ENCODE measurements at regions not wholly inside any gene's neighbourhood (a gene's known extent, or its start where the extent isn't known, plus 50 kb on each side); places are given as distances from the start of the nearest gene placed in this dataset.

- intact Hi-C loops (cut with micrococcal nuclease) = no loop called here
These were observed 1044.1 kb downstream of the EFNB2 start for GRCh38 chr13:105491345-105491744.

- intact Hi-C loops (cut with micrococcal nuclease) = no loop called here
These were observed 1050.4 kb downstream of the EFNB2 start for GRCh38 chr13:105485081-105485480.

GRCh38 chr13:105474983-105475610 is 1060.4 kb downstream of the EFNB2 start:
- intact Hi-C loops (cut with micrococcal nuclease) = no loop called here

- intact Hi-C loops (cut with micrococcal nuclease) = no loop called here
These were observed 1063.8 kb downstream of the EFNB2 start for GRCh38 chr13:105471673-105472072.

- intact Hi-C loops (cut with micrococcal nuclease) = no loop called here
These were observed 1069.1 kb downstream of the EFNB2 start for GRCh38 chr13:105466376-105466775.

GRCh38 chr13:105465745-105466144 is 1069.7 kb downstream of the EFNB2 start, which contains the start of gene DAOA:
TSS of gene DAOA (plus strand) at chr13:105466045.
- intact Hi-C loops (cut with micrococcal nuclease) = no loop called here

- intact Hi-C loops (cut with micrococcal nuclease) = no loop called here
These were observed 1070.2 kb downstream of the EFNB2 start for GRCh38 chr13:105465251-105465650.

GRCh38 chr13:105464249-105464648 is 1071.2 kb downstream of the EFNB2 start:
- intact Hi-C loops (cut with micrococcal nuclease) = no loop called here

- intact Hi-C loops (cut with micrococcal nuclease) = no loop called here
These were observed 1072.4 kb downstream of the EFNB2 start for GRCh38 chr13:105463011-105463501.

- intact Hi-C loops (cut with micrococcal nuclease) = no loop called here
These were observed 1073.4 kb downstream of the EFNB2 start for GRCh38 chr13:105462098-105462497.

- intact Hi-C loops (cut with micrococcal nuclease) = no loop called here
These were observed 1082.6 kb downstream of the EFNB2 start for GRCh38 chr13:105452895-105453294.

GRCh38 chr13:105450784-105451183 is 1084.7 kb downstream of the EFNB2 start:
- intact Hi-C loops (cut with micrococcal nuclease) = no loop called here

GRCh38 chr13:105448811-105449210 is 1086.7 kb downstream of the EFNB2 start:
- intact Hi-C loops (cut with micrococcal nuclease) = no loop called here

- intact Hi-C loops (cut with micrococcal nuclease) = no loop called here
These were observed 1089.3 kb downstream of the EFNB2 start for GRCh38 chr13:105446197-105446596.

- intact Hi-C loops (cut with micrococcal nuclease) = no loop called here
These were observed 1089.7 kb downstream of the EFNB2 start for GRCh38 chr13:105445796-105446195.

GRCh38 chr13:105442949-105443699 is 1092.3 kb downstream of the EFNB2 start:
- intact Hi-C loops (cut with micrococcal nuclease) = no loop called here

- intact Hi-C loops (cut with micrococcal nuclease) = no loop called here
These were observed 1093.4 kb downstream of the EFNB2 start for GRCh38 chr13:105442040-105442439.

- intact Hi-C loops (cut with micrococcal nuclease) = no loop called here
These were observed 1094.3 kb downstream of the EFNB2 start for GRCh38 chr13:105441051-105441750.

- intact Hi-C loops (cut with micrococcal nuclease) = no loop called here
These were observed 1098.5 kb downstream of the EFNB2 start for GRCh38 chr13:105436943-105437342.

- intact Hi-C loops (cut with micrococcal nuclease) = no loop called here
These were observed 1103.0 kb downstream of the EFNB2 start for GRCh38 chr13:105432438-105432837.

- intact Hi-C loops (cut with micrococcal nuclease) = no loop called here
These were observed 1106.7 kb downstream of the EFNB2 start for GRCh38 chr13:105428811-105429210.

- intact Hi-C loops (cut with micrococcal nuclease) = no loop called here
These were observed 1109.0 kb downstream of the EFNB2 start for GRCh38 chr13:105426441-105426840.

Measured in T-helper 1 cell treated with Interleukin-12 subunit alpha and Interleukin-12 subunit beta and Interleukin-4 antibody, amounts not matched to agents 30 ng/mL and 1 ng/mL, for 36 hours (primary cell).